ENCODE measurements at regions not wholly inside any gene's neighbourhood (a gene's known extent, or its start where the extent isn't known, plus 50 kb on each side); places are given as distances from the start of the nearest gene placed in this dataset.

DNA sequence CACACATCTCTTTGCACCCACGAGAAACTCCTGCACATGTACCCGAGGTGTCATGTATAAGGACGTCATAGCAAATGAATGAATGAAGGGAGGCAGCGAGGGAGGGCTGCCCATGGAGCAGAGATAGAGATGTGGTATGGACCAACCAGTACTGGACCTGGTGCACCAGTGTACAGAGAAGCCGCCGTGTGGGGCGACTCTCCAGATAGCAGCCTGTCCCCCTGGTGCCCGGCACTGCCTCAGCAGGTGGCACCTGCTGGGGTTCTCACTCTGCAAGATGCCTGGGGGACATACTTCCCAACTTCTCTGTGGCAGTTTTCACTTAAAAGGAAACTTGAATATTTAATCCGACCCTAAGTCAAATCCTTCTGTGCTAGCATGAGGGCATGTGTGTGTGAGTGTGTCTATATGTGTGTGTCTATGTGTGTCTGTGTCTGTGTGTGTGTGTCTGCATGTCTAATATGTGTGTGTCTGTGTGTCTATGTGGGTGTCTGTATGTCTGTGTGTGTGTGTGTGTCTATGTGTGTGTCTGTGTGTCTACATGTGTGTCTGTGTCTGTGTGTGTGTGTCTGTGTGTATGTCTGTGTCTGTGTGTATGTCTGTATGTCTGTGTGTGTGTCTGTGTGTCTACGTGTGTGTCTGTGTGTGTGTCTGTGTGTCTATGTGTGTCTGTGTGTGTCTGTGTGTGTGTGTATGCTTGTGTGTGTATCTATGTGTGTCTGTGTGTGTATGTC lies 132.0 kb downstream of the RNASET2 start:
- Histone ChIP-seq H3K56ac (ENCODE audit: low read length) (no peak overlapping the region), H3K4me1 (ENCODE audit: control insufficient read depth, low read depth, low read length) (no peaks in the 10 kb centered on the region), H3K4ac (ENCODE audit: low read depth, low read length) (no peak overlapping the region), H4K5ac (ENCODE audit: low read length) (no peak overlapping the region), H4K8ac (ENCODE audit: low read depth, low read length) (no peak overlapping the region), H3K4me3 (ENCODE audit: low read length) (no peak overlapping the region), H3K4me2 (ENCODE audit: low read length) (no peak overlapping the region), H3K23ac (ENCODE audit: low read length) (no peak overlapping the region), H3K79me1 (ENCODE audit: low read length) (no peaks in the 10 kb centered on the region), H2AK5ac (ENCODE audit: low read length) (no peak overlapping the region), H2BK15ac (replicated peaks; ENCODE audit: low read depth) (no peak overlapping the region), H3K18ac (ENCODE audit: low read length) (no peak overlapping the region), H3K27ac (ENCODE audit: low read depth, low read length) (no peak overlapping the region), H3K27me3 (ENCODE audit: insufficient read depth, low read length, poor library complexity) (no peaks in the 10 kb centered on the region), H3K79me2 (ENCODE audit: control insufficient read depth, insufficient read depth, low read length) (no peaks in the 10 kb centered on the region), H3K36me3 (ENCODE audit: control insufficient read depth, insufficient read depth, low read length) (no peaks in the 10 kb centered on the region), H2BK5ac (ENCODE audit: low read length) (no peak overlapping the region), H2BK120ac (ENCODE audit: low read depth, low read length) (no peak overlapping the region), H3K9ac (ENCODE audit: low read length) (no peak overlapping the region)
- no peak for DNase-seq
- no CpG with 5 or more reads among the region's 10 CpGs for WGBS (ENCODE audit: extremely low coverage, insufficient coverage, low lambda C conversion rate)

DNA sequence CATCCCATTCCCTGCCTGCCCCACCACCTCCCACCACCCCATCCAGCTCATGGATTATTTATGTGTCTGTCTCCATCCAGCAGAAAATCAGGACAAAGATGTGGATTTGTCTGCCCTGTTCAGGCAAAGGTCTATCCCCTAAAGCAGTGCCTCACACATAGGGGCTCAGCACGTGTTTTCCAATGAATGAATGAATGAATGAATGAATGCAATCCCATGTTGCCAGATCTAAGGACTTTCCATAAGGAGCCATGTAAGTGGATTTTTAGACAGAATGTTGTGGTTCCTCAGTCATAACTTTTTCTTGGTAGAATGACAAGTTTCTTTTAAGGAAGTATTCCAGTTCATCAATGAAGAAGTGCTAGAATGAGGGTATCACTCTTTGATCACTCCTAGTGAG lies 133.7 kb downstream of the RNASET2 start:
- H2BK5ac ChIP-seq (ENCODE audit: low read length): no peak overlapping the region

DNA sequence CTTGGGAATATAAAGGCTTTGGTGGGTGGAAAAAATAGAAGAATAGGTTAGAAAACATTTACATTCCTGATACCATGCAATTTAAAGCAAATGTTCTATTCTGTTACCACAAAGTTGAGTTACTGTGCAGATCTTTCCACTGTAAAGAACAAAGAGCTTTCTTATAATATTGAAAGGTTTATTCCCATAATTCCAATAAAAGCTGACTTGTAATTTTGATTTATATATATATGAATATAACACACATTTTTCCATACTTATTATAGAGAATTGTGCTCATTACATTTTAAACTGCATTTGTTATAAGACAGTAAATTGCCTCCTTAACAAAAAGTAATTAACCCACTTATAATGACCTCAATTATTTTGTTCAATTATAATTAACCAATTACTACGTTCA lies 135.9 kb downstream of the RNASET2 start:
- WGBS (ENCODE audit: extremely low coverage, insufficient coverage, low lambda C conversion rate): 100% methylated on average over 1 of the region's 1 CpG
- no peak overlapping the region for H3K27ac ChIP-seq (ENCODE audit: low read depth, low read length)
- no peak for DNase-seq

More for the DNA sequence above, 133.7 kb downstream of the RNASET2 start:
- H3K23ac ChIP-seq (ENCODE audit: low read length): no peak overlapping the region
- H3K9ac ChIP-seq (ENCODE audit: low read length): no peak overlapping the region
- H2BK120ac ChIP-seq (ENCODE audit: low read depth, low read length): no peak overlapping the region
- DNase-seq: no peak
- H3K4ac ChIP-seq (ENCODE audit: low read depth, low read length): no peak overlapping the region
- H3K27me3 ChIP-seq (ENCODE audit: insufficient read depth, low read length, poor library complexity): no peaks in the 10 kb centered on the region
- WGBS (ENCODE audit: extremely low coverage, insufficient coverage, low lambda C conversion rate): no CpG with 5 or more reads among the region's 1 CpG
- no peaks in the 10 kb centered on the region for H3K36me3 ChIP-seq (ENCODE audit: control insufficient read depth, insufficient read depth, low read length)
- no peak overlapping the region for H4K5ac ChIP-seq (ENCODE audit: low read length)
- no peak overlapping the region for H2BK15ac ChIP-seq (replicated peaks; ENCODE audit: low read depth)
- no peak overlapping the region for H3K4me3 ChIP-seq (ENCODE audit: low read length)
- no peak overlapping the region for H4K8ac ChIP-seq (ENCODE audit: low read depth, low read length)
- H3K4me2 ChIP-seq (ENCODE audit: low read length): no peak overlapping the region
- no peaks in the 10 kb centered on the region for H3K79me2 ChIP-seq (ENCODE audit: control insufficient read depth, insufficient read depth, low read length)
- no peaks in the 10 kb centered on the region for H3K4me1 ChIP-seq (ENCODE audit: control insufficient read depth, low read depth, low read length)
- H3K27ac ChIP-seq (ENCODE audit: low read depth, low read length): no peak overlapping the region
- H2AK5ac ChIP-seq (ENCODE audit: low read length): no peak overlapping the region
- H3K56ac ChIP-seq (ENCODE audit: low read length): no peak overlapping the region
- no peaks in the 10 kb centered on the region for H3K79me1 ChIP-seq (ENCODE audit: low read length)
- H3K18ac ChIP-seq (ENCODE audit: low read length): no peak overlapping the region

DNA sequence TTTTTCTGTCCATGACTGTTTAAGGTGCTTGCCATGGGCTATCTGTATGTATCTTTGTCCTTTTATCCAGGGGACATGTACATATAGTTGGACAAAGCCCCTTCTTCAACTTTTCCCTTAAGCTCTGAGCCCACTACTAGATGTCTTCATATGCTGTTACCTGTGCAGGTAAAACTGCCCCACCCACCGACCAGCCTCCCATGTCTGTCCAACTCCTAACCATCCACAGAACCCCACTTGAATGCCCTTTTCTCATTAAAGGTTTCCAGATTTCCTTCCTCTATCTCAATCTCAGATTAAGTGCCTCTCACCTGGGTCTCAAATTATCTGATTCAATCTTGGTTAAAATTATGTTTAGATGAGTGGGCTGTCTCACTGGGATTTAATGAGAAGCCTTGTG lies 136.3 kb downstream of the RNASET2 start:
- Histone ChIP-seq H3K23ac (ENCODE audit: low read length) (no peak overlapping the region), H3K79me1 (ENCODE audit: low read length) (no peaks in the 10 kb centered on the region), H3K27ac (ENCODE audit: low read depth, low read length) (no peak overlapping the region), H2AK5ac (ENCODE audit: low read length) (no peak overlapping the region), H4K8ac (ENCODE audit: low read depth, low read length) (no peak overlapping the region), H3K9ac (ENCODE audit: low read length) (no peak overlapping the region), H3K56ac (ENCODE audit: low read length) (no peak overlapping the region), H2BK15ac (replicated peaks; ENCODE audit: low read depth) (no peak overlapping the region), H3K79me2 (ENCODE audit: control insufficient read depth, insufficient read depth, low read length) (no peaks in the 10 kb centered on the region), H2BK5ac (ENCODE audit: low read length) (no peak overlapping the region), H3K4me2 (ENCODE audit: low read length) (no peak overlapping the region), H4K5ac (ENCODE audit: low read length) (no peak overlapping the region), H3K4me1 (ENCODE audit: control insufficient read depth, low read depth, low read length) (no peaks in the 10 kb centered on the region), H3K4me3 (ENCODE audit: low read length) (no peak overlapping the region), H3K36me3 (ENCODE audit: control insufficient read depth, insufficient read depth, low read length) (no peaks in the 10 kb centered on the region), H3K18ac (ENCODE audit: low read length) (no peak overlapping the region), H2BK120ac (ENCODE audit: low read depth, low read length) (no peak overlapping the region), H3K27me3 (ENCODE audit: insufficient read depth, low read length, poor library complexity) (no peaks in the 10 kb centered on the region), H3K4ac (ENCODE audit: low read depth, low read length) (no peak overlapping the region)
- WGBS (ENCODE audit: extremely low coverage, insufficient coverage, low lambda C conversion rate): no CpG with 5 or more reads among the region's 1 CpG
- no peak for DNase-seq

More for the DNA sequence above, 135.9 kb downstream of the RNASET2 start:
- no peak overlapping the region for H2BK5ac ChIP-seq (ENCODE audit: low read length)
- no peaks in the 10 kb centered on the region for H3K79me2 ChIP-seq (ENCODE audit: control insufficient read depth, insufficient read depth, low read length)
- no peaks in the 10 kb centered on the region for H3K4me1 ChIP-seq (ENCODE audit: control insufficient read depth, low read depth, low read length)
- H2BK120ac ChIP-seq (ENCODE audit: low read depth, low read length): no peak overlapping the region
- no peak overlapping the region for H3K4me2 ChIP-seq (ENCODE audit: low read length)
- no peak overlapping the region for H3K23ac ChIP-seq (ENCODE audit: low read length)
- H3K27me3 ChIP-seq (ENCODE audit: insufficient read depth, low read length, poor library complexity): no peaks in the 10 kb centered on the region
- no peaks in the 10 kb centered on the region for H3K79me1 ChIP-seq (ENCODE audit: low read length)
- no peak overlapping the region for H2BK15ac ChIP-seq (replicated peaks; ENCODE audit: low read depth)
- H3K36me3 ChIP-seq (ENCODE audit: control insufficient read depth, insufficient read depth, low read length): no peaks in the 10 kb centered on the region
- H3K4ac ChIP-seq (ENCODE audit: low read depth, low read length): no peak overlapping the region
- H3K18ac ChIP-seq (ENCODE audit: low read length): no peak overlapping the region
- H2AK5ac ChIP-seq (ENCODE audit: low read length): no peak overlapping the region
- H3K9ac ChIP-seq (ENCODE audit: low read length): no peak overlapping the region
- H4K8ac ChIP-seq (ENCODE audit: low read depth, low read length): no peak overlapping the region
- no peak overlapping the region for H3K56ac ChIP-seq (ENCODE audit: low read length)
- no peak overlapping the region for H3K4me3 ChIP-seq (ENCODE audit: low read length)
- H4K5ac ChIP-seq (ENCODE audit: low read length): no peak overlapping the region

DNA sequence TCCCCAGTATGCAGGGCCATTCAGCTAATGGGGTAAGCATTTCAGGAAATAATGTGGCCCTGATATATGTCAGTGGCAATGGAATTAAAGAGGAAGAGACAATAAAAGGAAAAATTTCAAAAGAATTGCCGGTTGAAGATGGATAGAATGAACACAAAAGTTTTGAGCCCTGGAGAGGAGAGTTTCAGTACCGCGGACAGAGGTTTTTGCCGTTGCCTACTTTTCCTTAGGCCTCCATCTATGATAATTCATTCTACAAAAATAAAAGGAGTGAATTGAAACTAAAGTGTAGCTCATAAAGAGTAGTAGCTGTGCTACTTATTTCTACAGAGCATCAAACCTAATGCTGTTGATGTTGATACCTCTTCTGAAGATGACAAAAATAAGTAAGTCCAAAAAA lies 140.7 kb downstream of the RNASET2 start:
- no peak overlapping the region for H3K18ac ChIP-seq (ENCODE audit: low read length)
- H3K79me2 ChIP-seq (ENCODE audit: control insufficient read depth, insufficient read depth, low read length): no peaks in the 10 kb centered on the region
- no peak overlapping the region for H3K23ac ChIP-seq (ENCODE audit: low read length)
- no peak overlapping the region for H3K4ac ChIP-seq (ENCODE audit: low read depth, low read length)
- H3K79me1 ChIP-seq (ENCODE audit: low read length): no peaks in the 10 kb centered on the region
- no peaks in the 10 kb centered on the region for H3K27me3 ChIP-seq (ENCODE audit: insufficient read depth, low read length, poor library complexity)
- no peak overlapping the region for H2BK120ac ChIP-seq (ENCODE audit: low read depth, low read length)
- H3K4me2 ChIP-seq (ENCODE audit: low read length): no peak overlapping the region
- H2BK5ac ChIP-seq (ENCODE audit: low read length): no peak overlapping the region
- DNase-seq: peak; percentile 7
- no peak overlapping the region for H4K8ac ChIP-seq (ENCODE audit: low read depth, low read length)
- no peak overlapping the region for H3K9ac ChIP-seq (ENCODE audit: low read length)
- no peak overlapping the region for H2BK15ac ChIP-seq (replicated peaks; ENCODE audit: low read depth)
- H3K36me3 ChIP-seq (ENCODE audit: control insufficient read depth, insufficient read depth, low read length): no peaks in the 10 kb centered on the region
- H3K27ac ChIP-seq (ENCODE audit: low read depth, low read length): no peak overlapping the region
- no peak overlapping the region for H3K4me3 ChIP-seq (ENCODE audit: low read length)
- no peaks in the 10 kb centered on the region for H3K4me1 ChIP-seq (ENCODE audit: control insufficient read depth, low read depth, low read length)
- no peak overlapping the region for H4K5ac ChIP-seq (ENCODE audit: low read length)
- H2AK5ac ChIP-seq (ENCODE audit: low read length): no peak overlapping the region
- no peak overlapping the region for H3K56ac ChIP-seq (ENCODE audit: low read length)
- WGBS (ENCODE audit: extremely low coverage, insufficient coverage, low lambda C conversion rate): no CpG with 5 or more reads among the region's 4 CpGs

DNA sequence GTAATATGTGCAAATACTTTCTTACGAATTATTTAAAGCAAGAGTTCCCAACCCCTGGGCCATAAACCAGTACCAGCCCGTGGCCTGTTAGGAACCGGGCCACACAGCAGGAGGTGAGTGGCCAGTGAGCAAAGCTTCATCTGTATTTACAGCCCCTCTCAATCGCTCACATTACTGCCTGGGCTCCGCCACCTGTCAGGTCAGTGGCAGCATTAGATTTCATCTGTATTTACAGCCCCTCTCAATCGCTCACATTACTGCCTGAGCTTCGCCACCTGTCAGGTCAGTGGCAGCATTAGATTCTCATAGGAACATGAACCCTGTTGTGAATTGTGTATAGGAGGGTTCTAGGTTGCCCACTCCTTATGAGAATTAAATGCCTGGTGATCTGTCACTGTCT lies 142.0 kb downstream of the RNASET2 start:
- Histone ChIP-seq H3K27me3 (ENCODE audit: insufficient read depth, low read length, poor library complexity) (no peaks in the 10 kb centered on the region), H3K56ac (ENCODE audit: low read length) (no peak overlapping the region), H3K4me2 (ENCODE audit: low read length) (no peak overlapping the region), H4K8ac (ENCODE audit: low read depth, low read length) (no peak overlapping the region), H3K4me3 (ENCODE audit: low read length) (no peak overlapping the region), H3K79me2 (ENCODE audit: control insufficient read depth, insufficient read depth, low read length) (no peaks in the 10 kb centered on the region), H3K4me1 (ENCODE audit: control insufficient read depth, low read depth, low read length) (no peaks in the 10 kb centered on the region), H3K79me1 (ENCODE audit: low read length) (no peaks in the 10 kb centered on the region), H3K27ac (ENCODE audit: low read depth, low read length) (no peak overlapping the region), H3K36me3 (ENCODE audit: control insufficient read depth, insufficient read depth, low read length) (no peaks in the 10 kb centered on the region), H3K4ac (ENCODE audit: low read depth, low read length) (no peak overlapping the region), H2BK120ac (ENCODE audit: low read depth, low read length) (no peak overlapping the region), H3K23ac (ENCODE audit: low read length) (no peak overlapping the region), H2AK5ac (ENCODE audit: low read length) (no peak overlapping the region), H4K5ac (ENCODE audit: low read length) (no peak overlapping the region), H2BK15ac (replicated peaks; ENCODE audit: low read depth) (no peak overlapping the region), H3K18ac (ENCODE audit: low read length) (no peak overlapping the region), H2BK5ac (ENCODE audit: low read length) (no peak overlapping the region), H3K9ac (ENCODE audit: low read length) (no peak overlapping the region)
- no CpG with 5 or more reads among the region's 7 CpGs for WGBS (ENCODE audit: extremely low coverage, insufficient coverage, low lambda C conversion rate)
- no peak for DNase-seq
